Hepatocyte (in vitro differentiated cells): ENCODE measurements at regions not wholly inside any gene's neighbourhood (a gene's known extent, or its start where the extent isn't known, plus 50 kb on each side); places are given as distances from the start of the nearest gene placed in this dataset.
"Not testable (repeated sequence)": the region's sequence is repeated elsewhere in the genome, so short reads cannot be mapped to it uniquely, and the experiment has no call there.

Experiments used
- DNase-seq: peaks from one replicate; pipeline ENCODE4 v3.0.0-alpha.2; 2016; ENCODE audit warnings: low spot score
- H2AFZ ChIP-seq: fragments of 200-600 bp; sonication (generic); 2 replicates; pipeline ENCODE4 v1.6.0; 2016; ENCODE audit warnings: antibody characterized with exemption, mild to moderate bottlenecking
- H3K27ac ChIP-seq: fragments of 200-600 bp; sonication (generic); 2 replicates; pipeline ENCODE4 v1.5.1; 2016; ENCODE audit warnings: mild to moderate bottlenecking
- H3K27me3 ChIP-seq: fragments of 200-600 bp; sonication (generic); 2 replicates; pipeline ENCODE4 v1.6.1; 2016
- H3K36me3 ChIP-seq: fragments of 200-600 bp; sonication (generic); replicated peaks from 2 replicates; pipeline ENCODE4 v1.5.1; 2016; ENCODE audit warnings: low read depth; ENCODE audit not compliant: insufficient read depth
- H3K4me1 ChIP-seq: fragments of 200-600 bp; sonication (generic); 2 replicates; pipeline ENCODE4 v1.5.1; 2016; ENCODE audit warnings: mild to moderate bottlenecking, moderate library complexity; ENCODE audit not compliant: insufficient read depth
- H3K4me2 ChIP-seq: fragments of 200-600 bp; sonication (generic); 2 replicates; pipeline ENCODE4 v1.6.0; 2016
- H3K4me3 ChIP-seq: fragments of 200-600 bp; sonication (generic); 2 replicates; pipeline ENCODE4 v1.5.1; 2016; ENCODE audit warnings: mild to moderate bottlenecking
- H3K79me2 ChIP-seq: fragments of 200-600 bp; sonication (generic); 2 replicates; pipeline ENCODE4 v1.6.0; 2017; ENCODE audit warnings: mild to moderate bottlenecking
- H3K9me2 ChIP-seq: fragments of 200-600 bp; sonication (generic); replicated peaks from 2 replicates; pipeline ENCODE4 v1.6.0; 2017; ENCODE audit warnings: mild to moderate bottlenecking; ENCODE audit not compliant: insufficient read depth
- H3K9me3 ChIP-seq: fragments of 200-600 bp; sonication (generic); 2 replicates; pipeline ENCODE4 v1.5.1; 2016; ENCODE audit warnings: low read depth, mild to moderate bottlenecking
- H4K20me1 ChIP-seq: fragments of 200-600 bp; sonication (generic); 2 replicates; pipeline ENCODE4 v1.6.0; 2016; ENCODE audit warnings: mild to moderate bottlenecking; ENCODE audit not compliant: insufficient read depth, poor library complexity, severe bottlenecking
- CTCF ChIP-seq: fragments of 200-600 bp; sonication (generic); IDR thresholded peaks from 2 replicates; pipeline ENCODE4 v1.5.1; 2016; ENCODE audit warnings: antibody characterized with exemption, mild to moderate bottlenecking; ENCODE audit not compliant: poor library complexity
- EZH2 ChIP-seq: fragments of 200-600 bp; sonication (generic); IDR thresholded peaks from 2 replicates; pipeline ENCODE4 v1.6.1; 2016; ENCODE audit warnings: antibody characterized with exemption, mild to moderate bottlenecking, borderline replicate concordance
- EZH2phosphoT487 ChIP-seq: fragments of 200-600 bp; sonication (generic); IDR thresholded peaks from one replicate; pipeline ENCODE4 v1.6.1; 2018; ENCODE audit warnings: antibody characterized with exemption, mild to moderate bottlenecking, low read depth, moderate library complexity; ENCODE audit not compliant: unreplicated experiment, severe bottlenecking
- WGBS: methylation state at CpG from one replicate; pipeline ENCODE4 v1.1.6; 2016; ENCODE audit warnings: low lambda C conversion rate; ENCODE audit errors: missing lambda C conversion rate; 5-methylcytosine and 5-hydroxymethylcytosine counted together

GRCh38 chr7:51901489-51901840, 584.9 kb upstream of the COBL start:
- TF ChIP-seq CTCF (no peak), EZH2 (no peak), EZH2phosphoT487 (no peak)
- Histone ChIP-seq H2AFZ (no peak overlapping the region), H3K4me3 (no peak overlapping the region), H3K9me3 (no peaks in the 10 kb centered on the region), H3K27ac (no peak overlapping the region), H3K36me3 (no peaks in the 10 kb centered on the region), H3K9me2 (no peaks in the 10 kb centered on the region), H3K79me2 (no peaks in the 10 kb centered on the region), H3K4me1 (no peaks in the 10 kb centered on the region), H3K4me2 (no peak overlapping the region), H4K20me1 (no peaks in the 10 kb centered on the region), H3K27me3 (no peaks in the 10 kb centered on the region)
- DNase-seq: no peak
- WGBS: 97% methylated on average over 13 of the region's 13 CpGs

GRCh38 chr7:51900755-51901488, 584.3 kb upstream of the COBL start:
- DNase-seq, H2AFZ ChIP-seq, H3K4me1 ChIP-seq, H3K27me3 ChIP-seq, H3K27ac ChIP-seq, H3K4me2 ChIP-seq, H3K9me2 ChIP-seq, H3K9me3 ChIP-seq, H3K4me3 ChIP-seq, H3K36me3 ChIP-seq, H4K20me1 ChIP-seq, H3K79me2 ChIP-seq: not testable (repeated sequence)
- 99% methylated on average over 27 of the region's 42 CpGs for WGBS

- H2AFZ ChIP-seq: no peak overlapping the region
- no peak overlapping the region for H3K4me2 ChIP-seq
- no peak for TF ChIP-seq EZH2phosphoT487
- TF ChIP-seq CTCF: no peak
- no peak for TF ChIP-seq EZH2
- H3K4me3 ChIP-seq: no peak overlapping the region
- H3K79me2 ChIP-seq: no peaks in the 10 kb centered on the region
- H3K27me3 ChIP-seq: no peaks in the 10 kb centered on the region
- H4K20me1 ChIP-seq: no peaks in the 10 kb centered on the region
- no peaks in the 10 kb centered on the region for H3K4me1 ChIP-seq
- 93% methylated on average over 9 of the region's 9 CpGs for whole genome bisulfite sequencing
- DNase-seq: no peak
- no peaks in the 10 kb centered on the region for H3K36me3 ChIP-seq
- H3K9me2 ChIP-seq: no peaks in the 10 kb centered on the region
- no peaks in the 10 kb centered on the region for H3K9me3 ChIP-seq
- no peak overlapping the region for H3K27ac ChIP-seq
Measured at GRCh38 chr7:51899611-51900010, 583.0 kb upstream of the COBL start.

GRCh38 chr7:51882412-51882811, 565.8 kb upstream of the COBL start:
- H3K36me3 ChIP-seq: no peaks in the 10 kb centered on the region
- H3K79me2 ChIP-seq: no peaks in the 10 kb centered on the region
- no peak overlapping the region for H2AFZ ChIP-seq
- H3K9me2 ChIP-seq: no peaks in the 10 kb centered on the region
- H3K4me1 ChIP-seq: no peaks in the 10 kb centered on the region
- H3K4me2 ChIP-seq: no peak overlapping the region
- H3K9me3 ChIP-seq: no peaks in the 10 kb centered on the region
- DNase-seq: no peak
- 94% methylated on average over 1 of the region's 1 CpG for WGBS
- no peak overlapping the region for H3K27ac ChIP-seq
- no peak overlapping the region for H3K4me3 ChIP-seq
- TF ChIP-seq EZH2: no peak
- no peak for TF ChIP-seq CTCF
- TF ChIP-seq EZH2phosphoT487: no peak
- H3K27me3 ChIP-seq: no peaks in the 10 kb centered on the region
- no peaks in the 10 kb centered on the region for H4K20me1 ChIP-seq
